Hepatocyte (in vitro differentiated cells): ENCODE measurements at regions not wholly inside any gene's neighbourhood (a gene's known extent, or its start where the extent isn't known, plus 50 kb on each side); places are given as distances from the start of the nearest gene placed in this dataset.

Experiments used
- EZH2 ChIP-seq: fragments of 200-600 bp; sonication (generic); IDR thresholded peaks from 2 replicates; pipeline ENCODE4 v1.6.1; 2016; ENCODE audit warnings: antibody characterized with exemption, mild to moderate bottlenecking, borderline replicate concordance
- TF ChIP-seq, protein P1 (sequence below): fragments of 200-600 bp; sonication (generic); IDR thresholded peaks from 2 replicates; pipeline ENCODE4 v1.5.1; 2016; ENCODE audit warnings: antibody characterized with exemption, mild to moderate bottlenecking; ENCODE audit not compliant: poor library complexity

GRCh38 chr13:110024645-110024980 is 238.2 kb upstream of the IRS2 start:
- TF ChIP-seq, protein P1, sequence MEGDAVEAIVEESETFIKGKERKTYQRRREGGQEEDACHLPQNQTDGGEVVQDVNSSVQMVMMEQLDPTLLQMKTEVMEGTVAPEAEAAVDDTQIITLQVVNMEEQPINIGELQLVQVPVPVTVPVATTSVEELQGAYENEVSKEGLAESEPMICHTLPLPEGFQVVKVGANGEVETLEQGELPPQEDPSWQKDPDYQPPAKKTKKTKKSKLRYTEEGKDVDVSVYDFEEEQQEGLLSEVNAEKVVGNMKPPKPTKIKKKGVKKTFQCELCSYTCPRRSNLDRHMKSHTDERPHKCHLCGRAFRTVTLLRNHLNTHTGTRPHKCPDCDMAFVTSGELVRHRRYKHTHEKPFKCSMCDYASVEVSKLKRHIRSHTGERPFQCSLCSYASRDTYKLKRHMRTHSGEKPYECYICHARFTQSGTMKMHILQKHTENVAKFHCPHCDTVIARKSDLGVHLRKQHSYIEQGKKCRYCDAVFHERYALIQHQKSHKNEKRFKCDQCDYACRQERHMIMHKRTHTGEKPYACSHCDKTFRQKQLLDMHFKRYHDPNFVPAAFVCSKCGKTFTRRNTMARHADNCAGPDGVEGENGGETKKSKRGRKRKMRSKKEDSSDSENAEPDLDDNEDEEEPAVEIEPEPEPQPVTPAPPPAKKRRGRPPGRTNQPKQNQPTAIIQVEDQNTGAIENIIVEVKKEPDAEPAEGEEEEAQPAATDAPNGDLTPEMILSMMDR, result no peak
- TF ChIP-seq EZH2, result no peak
